CD4-positive, alpha-beta T cell (primary cell): ENCODE measurements at regions not wholly inside any gene's neighbourhood (a gene's known extent, or its start where the extent isn't known, plus 50 kb on each side); places are given as distances from the start of the nearest gene placed in this dataset.

ENCODE experiments used
- ATAC-seq: fragments of 200-7000 bp; cut with Tn5 transposase; one replicate; pipeline ENCODE4 v1.10.0; 2022; ENCODE audit warnings: mild to moderate bottlenecking; ENCODE audit not compliant: poor library complexity
- CTCF ChIA-PET: fragments of 350-600 bp; sonication (Branson Sonifier 250); formaldehyde crosslinking; loops from one replicate; lab custom pipeline; 2021; ENCODE audit warnings: antibody characterized with exemption, inconsistent platforms; lab: Charles Lee
- POLR2A ChIA-PET: fragments of 350-600 bp; sonication (Branson Sonifier 250); formaldehyde crosslinking; loops from one replicate; lab custom pipeline; 2021; ENCODE audit warnings: antibody characterized with exemption, inconsistent platforms; lab: Charles Lee
- DNase-seq, 14 experiments: peaks; one replicate each; pipeline ENCODE4 v3.0.0-alpha.2; 2013 to 2020; ENCODE audit warnings: mixed read lengths in 2 of 14
- H3K27ac ChIP-seq, 2 donors: one replicate each; pipeline versions ENCODE4 v1.5.1 to v1.7.0; 2013; ENCODE audit warnings: low read length in 2 of 2, low read depth in 1 of 2, mild to moderate bottlenecking in 1 of 2
- H3K27me3 ChIP-seq, 2 experiments: 1 replicate in 1 of 2; 2 replicates in 1 of 2; pipeline versions ENCODE4 v1.6.1 to v1.7.0; 2013; ENCODE audit warnings: low read length in 2 of 2, control low read depth in 1 of 2, mild to moderate bottlenecking in 1 of 2, moderate library complexity in 1 of 2; ENCODE audit not compliant: insufficient read depth in 2 of 2, control insufficient read depth in 1 of 2
- H3K36me3 ChIP-seq: one replicate; pipeline ENCODE4 v1.6.1; 2013; ENCODE audit warnings: low read length, control low read depth; ENCODE audit not compliant: insufficient read depth
- H3K4me1 ChIP-seq: one replicate; pipeline ENCODE4 v1.6.1; 2013; ENCODE audit warnings: low read length, control low read depth; ENCODE audit not compliant: insufficient read depth
- H3K4me3 ChIP-seq: one replicate; pipeline ENCODE4 v1.5.1; 2013; ENCODE audit warnings: mild to moderate bottlenecking, low read length, moderate library complexity
- H3K9me3 ChIP-seq, 2 experiments: 1 replicate in 1 of 2; 2 replicates in 1 of 2; pipeline versions ENCODE4 v1.6.1 to v1.7.0; 2013; ENCODE audit warnings: low read length in 2 of 2, mild to moderate bottlenecking in 2 of 2, control low read depth in 1 of 2, moderate library complexity in 1 of 2; ENCODE audit not compliant: control insufficient read depth in 1 of 2, insufficient read depth in 1 of 2
- H3K27ac Mint-ChIP-seq: one replicate; pipeline ENCODE4 v1.8.0; 2020; ENCODE audit warnings: mixed read lengths
- H3K27me3 Mint-ChIP-seq: one replicate; pipeline ENCODE4 v1.8.0; 2021; ENCODE audit warnings: mixed read lengths
- H3K36me3 Mint-ChIP-seq: one replicate; pipeline ENCODE4 v1.8.0; 2021; ENCODE audit warnings: low read depth, mixed read lengths
- H3K4me1 Mint-ChIP-seq: one replicate; pipeline ENCODE4 v1.8.0; 2021; ENCODE audit warnings: low read depth, mixed read lengths
- H3K4me3 Mint-ChIP-seq: one replicate; pipeline ENCODE4 v1.8.0; 2020; ENCODE audit warnings: mild to moderate bottlenecking, mixed read lengths
- H3K9me3 Mint-ChIP-seq: one replicate; pipeline ENCODE4 v1.8.0; 2020; ENCODE audit warnings: mixed read lengths
- intact Hi-C, 2 experiments: fragments of 100-400 bp; cut with DNase I in 1 of 2; cut with micrococcal nuclease in 1 of 2; formaldehyde crosslinking; loops; one replicate each; pipeline versions ENCODE4 v1.15.1 to v1.9.0; 2023 to 2025; cut with DNase I, micrococcal nuclease
- TF ChIP-seq, protein P1 (sequence below): fragments of 200-600 bp; IDR thresholded peaks from one replicate; pipeline ENCODE4 v1.8.0; 2022; ENCODE audit warnings: antibody characterized with exemption, mild to moderate bottlenecking

DNA sequence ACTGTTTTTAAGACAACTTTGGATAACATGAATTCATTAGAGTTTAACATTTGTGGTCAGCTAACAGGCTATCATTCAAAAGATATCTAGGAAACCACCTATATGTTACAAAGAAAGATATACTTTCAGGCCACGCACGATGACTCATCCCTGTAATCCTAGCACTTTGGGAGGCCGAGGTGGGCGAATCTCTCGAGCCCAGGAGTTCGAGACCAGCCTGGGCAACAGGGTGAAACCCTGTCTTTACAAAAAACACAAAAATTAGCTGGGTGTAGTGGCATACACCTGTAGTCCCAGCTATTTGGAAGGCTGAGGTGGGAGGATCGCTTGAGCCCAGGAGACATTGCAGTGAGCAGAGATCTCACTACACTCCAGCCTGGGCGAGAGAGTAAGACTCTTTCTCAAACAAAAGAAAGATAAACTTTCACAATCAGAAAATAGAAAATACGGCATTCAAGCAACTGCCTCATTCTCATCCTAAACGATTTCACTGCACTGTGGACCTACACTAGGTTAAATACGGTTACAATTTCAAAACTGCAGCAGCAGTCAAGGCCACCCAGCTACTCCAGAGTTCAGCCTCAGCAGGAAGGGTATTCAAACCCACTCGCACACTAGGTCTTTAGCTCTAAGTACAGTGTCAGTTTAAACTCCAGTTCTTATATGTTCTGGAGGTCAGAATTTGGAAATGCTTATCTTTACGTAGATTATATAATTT, 250.0 kb upstream of the SLC39A10 start:
- ATAC-seq = no peak
- ChIA-PET CTCF (no interaction called here), POLR2A (no interaction called here)
- no peaks in the 10 kb centered on the region for H3K27me3 Mint-ChIP-seq
- H3K4me3 Mint-ChIP-seq = no peak overlapping the region
- no peaks in the 10 kb centered on the region for H3K4me1 ChIP-seq
- no peak for DNase-seq
- H3K27me3 ChIP-seq = no peaks in the 10 kb centered on the region
- H3K36me3 Mint-ChIP-seq = no peaks in the 10 kb centered on the region
- TF ChIP-seq, protein P1, sequence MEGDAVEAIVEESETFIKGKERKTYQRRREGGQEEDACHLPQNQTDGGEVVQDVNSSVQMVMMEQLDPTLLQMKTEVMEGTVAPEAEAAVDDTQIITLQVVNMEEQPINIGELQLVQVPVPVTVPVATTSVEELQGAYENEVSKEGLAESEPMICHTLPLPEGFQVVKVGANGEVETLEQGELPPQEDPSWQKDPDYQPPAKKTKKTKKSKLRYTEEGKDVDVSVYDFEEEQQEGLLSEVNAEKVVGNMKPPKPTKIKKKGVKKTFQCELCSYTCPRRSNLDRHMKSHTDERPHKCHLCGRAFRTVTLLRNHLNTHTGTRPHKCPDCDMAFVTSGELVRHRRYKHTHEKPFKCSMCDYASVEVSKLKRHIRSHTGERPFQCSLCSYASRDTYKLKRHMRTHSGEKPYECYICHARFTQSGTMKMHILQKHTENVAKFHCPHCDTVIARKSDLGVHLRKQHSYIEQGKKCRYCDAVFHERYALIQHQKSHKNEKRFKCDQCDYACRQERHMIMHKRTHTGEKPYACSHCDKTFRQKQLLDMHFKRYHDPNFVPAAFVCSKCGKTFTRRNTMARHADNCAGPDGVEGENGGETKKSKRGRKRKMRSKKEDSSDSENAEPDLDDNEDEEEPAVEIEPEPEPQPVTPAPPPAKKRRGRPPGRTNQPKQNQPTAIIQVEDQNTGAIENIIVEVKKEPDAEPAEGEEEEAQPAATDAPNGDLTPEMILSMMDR = no peak
- H3K36me3 ChIP-seq = no peaks in the 10 kb centered on the region
- no peak overlapping the region for H3K27ac ChIP-seq
- H3K4me1 Mint-ChIP-seq = no peaks in the 10 kb centered on the region
- H3K27ac Mint-ChIP-seq = no peak overlapping the region
- no peaks in the 10 kb centered on the region for H3K9me3 Mint-ChIP-seq
- no peak overlapping the region for H3K4me3 ChIP-seq
- intact Hi-C loops = loop anchor here (5.0 to 10.0 kb wide), 3 partner anchors 255 to 528 kb away; no protein-coding TSS in a partner anchor
- H3K9me3 ChIP-seq = no peaks in the 10 kb centered on the region

DNA sequence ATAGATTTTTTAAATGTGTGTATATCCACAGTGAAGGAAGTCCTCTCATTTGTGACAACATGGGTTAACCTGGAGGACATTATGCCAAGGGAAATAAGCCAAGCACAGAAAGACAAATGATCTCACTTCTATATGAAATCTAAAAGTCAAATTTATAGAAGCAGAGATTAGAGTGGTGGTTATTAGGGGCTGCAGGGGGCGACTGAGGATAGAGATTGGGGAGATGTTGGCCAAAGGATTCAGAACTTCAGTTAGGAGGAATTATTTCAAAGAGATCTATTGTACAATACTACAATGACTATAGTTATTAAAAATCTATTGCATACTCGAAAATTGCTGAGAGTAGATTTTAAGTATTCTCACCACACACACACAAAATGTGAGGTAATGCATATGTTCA, 252.4 kb upstream of the SLC39A10 start:
- TF ChIP-seq, protein P1 = peak; percentile 23
- intact Hi-C loops = loop anchor here (5.0 to 10.0 kb wide), 4 partner anchors 258 to 658 kb away; no protein-coding TSS in a partner anchor
- H3K27me3 ChIP-seq = no peaks in the 10 kb centered on the region
- H3K9me3 ChIP-seq = no peaks in the 10 kb centered on the region
- Mint-ChIP-seq H3K36me3 (no peaks in the 10 kb centered on the region), H3K27me3 (no peaks in the 10 kb centered on the region), H3K27ac (no peak overlapping the region), H3K9me3 (no peaks in the 10 kb centered on the region), H3K4me3 (no peak overlapping the region), H3K4me1 (no peaks in the 10 kb centered on the region)
- no peaks in the 10 kb centered on the region for H3K4me1 ChIP-seq
- POLR2A ChIA-PET = no interaction called here
- H3K4me3 ChIP-seq = no peak overlapping the region
- ATAC-seq = no peak
- DNase-seq = peak in 8 of 14 experiments; percentile 11 to 38 (median 24)
- H3K27ac ChIP-seq = no peak overlapping the region
- H3K36me3 ChIP-seq = no peaks in the 10 kb centered on the region
- CTCF ChIA-PET = no interaction called here

DNA sequence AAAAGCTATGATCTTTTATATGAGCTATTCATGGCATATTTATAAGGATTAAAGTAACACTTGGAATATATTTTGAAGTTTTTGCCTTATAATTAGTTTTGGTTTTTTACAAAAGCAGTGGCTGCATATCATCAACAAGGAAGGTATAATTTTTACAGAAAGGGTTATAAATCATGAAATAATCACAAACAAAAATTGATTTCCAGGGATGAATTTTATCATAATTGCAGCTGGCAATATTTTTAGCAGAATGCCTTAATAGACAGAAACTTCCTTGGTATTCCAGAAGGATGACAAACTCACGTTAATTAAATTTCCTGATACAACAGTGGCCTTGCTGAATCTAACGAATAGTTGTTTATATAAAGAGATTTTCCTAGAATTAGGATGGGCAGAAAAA, 260.5 kb upstream of the SLC39A10 start:
- Histone ChIP-seq H3K27ac (no peak overlapping the region), H3K27me3 (no peaks in the 10 kb centered on the region), H3K9me3 (no peaks in the 10 kb centered on the region), H3K36me3 (no peaks in the 10 kb centered on the region), H3K4me3 (no peak overlapping the region), H3K4me1 (no peaks in the 10 kb centered on the region)
- POLR2A ChIA-PET = no interaction called here
- no peak for ATAC-seq
- TF ChIP-seq, protein P1 = no peak
- intact Hi-C loops = no loop called here
- no peak for DNase-seq
- no peaks in the 10 kb centered on the region for H3K9me3 Mint-ChIP-seq
- H3K27me3 Mint-ChIP-seq = no peaks in the 10 kb centered on the region
- CTCF ChIA-PET = no interaction called here
- H3K4me3 Mint-ChIP-seq = no peak overlapping the region
- H3K4me1 Mint-ChIP-seq = no peaks in the 10 kb centered on the region
- H3K36me3 Mint-ChIP-seq = no peaks in the 10 kb centered on the region
- no peak overlapping the region for H3K27ac Mint-ChIP-seq
